GM12878 (cell line): ENCODE measurements at regions not wholly inside any gene's neighbourhood (a gene's known extent, or its start where the extent isn't known, plus 50 kb on each side); places are given as distances from the start of the nearest gene placed in this dataset.

ENCODE experiments used
- ATAC-seq: fragments of 200-7000 bp; cut with Tn5 transposase; 3 replicates; pipeline ENCODE4 v1.9.1; 2020; ENCODE audit warnings: mild to moderate bottlenecking, moderate library complexity
- BruUV-seq: library from RNA; stranded (reverse); fragments of 400-500 nt; replicated peaks from 2 replicates; lab custom pipeline; 2021; lab: Mats Ljungman, UMichigan
- CTCF ChIA-PET: fragments of 300-600 bp; sonication (Branson Sonifier 250); formaldehyde crosslinking; extraction: SDS; loops from one replicate; lab custom pipeline; 2021; ENCODE audit warnings: inconsistent platforms; lab: Yijun Ruan, JAX
- POLR2A ChIA-PET: fragments of 350-600 bp; formaldehyde crosslinking; extraction: SDS; loops from one replicate; lab custom pipeline; 2021; ENCODE audit warnings: inconsistent platforms; lab: Charles Lee
- RAD21 ChIA-PET: fragments of 300-600 bp; sonication (Branson Sonifier 250); formaldehyde crosslinking; loops from one replicate; lab custom pipeline; 2023; ENCODE audit warnings: antibody characterized with exemption; ENCODE audit not compliant: unreplicated experiment; lab: Charles Lee
- SMC1A ChIA-PET: fragments of 300-600 bp; sonication (Branson Sonifier 250); formaldehyde crosslinking; loops from one replicate; lab custom pipeline; 2023; ENCODE audit not compliant: unreplicated experiment, uncharacterized antibody; lab: Charles Lee
- DNase-seq: peaks from one replicate; pipeline ENCODE4 v3.0.0-alpha.2; 2011; ENCODE audit warnings: low read depth, low spot score
- FAIRE-seq: peaks from 3 replicates; lab custom pipeline; 2011; peaks lifted over from hg19 to GRCh38; lab: Jason Lieb, UNC
- H2AFZ ChIP-seq: 2 replicates; pipeline ENCODE4 v1.6.0; 2011; ENCODE audit warnings: low read depth, low read length, control low read depth; ENCODE audit not compliant: control insufficient read depth
- H3K27ac ChIP-seq: 2 replicates; pipeline ENCODE4 v1.5.1; 2011; ENCODE audit warnings: control low read depth; ENCODE audit not compliant: control insufficient read depth, insufficient read depth
- H3K27me3 ChIP-seq, 2 experiments: replicated peaks in 1 of 2; 2 replicates each; pipeline versions ENCODE4 v1.6.0 to v1.6.1; 2011; ENCODE audit warnings: low read length in 1 of 2; ENCODE audit not compliant: control insufficient read depth in 2 of 2, insufficient read depth in 2 of 2
- H3K36me3 ChIP-seq, 2 experiments: 2 replicates each; pipeline ENCODE4 v1.5.1; 2011; ENCODE audit warnings: low read length in 1 of 2; ENCODE audit not compliant: control insufficient read depth in 2 of 2, insufficient read depth in 2 of 2
- H3K4me1 ChIP-seq: 2 replicates; pipeline ENCODE4 v1.6.1; 2011; ENCODE audit warnings: mild to moderate bottlenecking, low read length, moderate library complexity, mixed read lengths; ENCODE audit not compliant: control insufficient read depth, insufficient read depth
- H3K4me2 ChIP-seq: 2 replicates; pipeline ENCODE4 v1.6.0; 2011; ENCODE audit warnings: control low read depth; ENCODE audit not compliant: control insufficient read depth, insufficient read depth
- H3K4me3 ChIP-seq: fragments of 200-600 bp; sonication (generic); 2 replicates; pipeline ENCODE4 v1.5.1; 2016
- H3K79me2 ChIP-seq: 2 replicates; pipeline ENCODE4 v1.6.0; 2011; ENCODE audit warnings: low read length; ENCODE audit not compliant: control insufficient read depth, insufficient read depth
- H3K9ac ChIP-seq: 2 replicates; pipeline ENCODE4 v1.8.0; 2011; ENCODE audit warnings: low read length, control low read depth, mixed read lengths; ENCODE audit not compliant: control insufficient read depth, insufficient read depth
- H3K9me3 ChIP-seq: replicated peaks from 3 replicates; pipeline ENCODE4 v1.5.1; 2011; ENCODE audit warnings: mild to moderate bottlenecking, low read length; ENCODE audit not compliant: control insufficient read depth, insufficient read depth
- H4K20me1 ChIP-seq: 2 replicates; pipeline ENCODE4 v1.6.0; 2011; ENCODE audit not compliant: control insufficient read depth, insufficient read depth
- CBFB ChIP-seq: IDR thresholded peaks from 2 replicates; pipeline ENCODE4 v1.6.1; 2016; ENCODE audit warnings: antibody characterized with exemption, low read depth
- CEBPB ChIP-seq, 2 experiments: fragments of 150-350 bp in 1 of 2; IDR thresholded peaks; 2 replicates each; pipeline ENCODE4 v1.6.1; 2012 to 2014; ENCODE audit warnings: low read depth in 2 of 2, low read length in 2 of 2, borderline replicate concordance in 1 of 2, inconsistent platforms in 1 of 2
- CHD4 ChIP-seq: fragments of 200-600 bp; sonication (generic); IDR thresholded peaks from 2 replicates; pipeline ENCODE4 v1.6.1; 2016; ENCODE audit warnings: mild to moderate bottlenecking
- EP300 ChIP-seq, 2 experiments: fragments of 150-350 bp in 1 of 2; IDR thresholded peaks; 2 replicates each; pipeline ENCODE4 v1.6.1; 2011 to 2012; ENCODE audit warnings: low read depth in 2 of 2, low read length in 2 of 2, borderline replicate concordance in 1 of 2, improper control_type of control experiment in 1 of 2, inconsistent platforms in 1 of 2; ENCODE audit not compliant: control insufficient read depth in 1 of 2
- FOXK2 ChIP-seq: fragments of 450-650 bp; IDR thresholded peaks from 2 replicates; pipeline ENCODE4 v1.6.1; 2017; ENCODE audit warnings: mild to moderate bottlenecking, moderate library complexity
- HCFC1 ChIP-seq: fragments of 150-350 bp; IDR thresholded peaks from 2 replicates; pipeline ENCODE4 v1.6.1; 2014; ENCODE audit warnings: low read length
- MEF2B ChIP-seq: fragments of 450-650 bp; IDR thresholded peaks from 2 replicates; pipeline ENCODE4 v1.6.1; 2018; ENCODE audit warnings: mild to moderate bottlenecking, moderate library complexity; ENCODE audit not compliant: partially characterized antibody, poor library complexity, severe bottlenecking
- NFXL1 ChIP-seq: fragments of 450-650 bp; IDR thresholded peaks from 2 replicates; pipeline ENCODE4 v1.6.1; 2017; ENCODE audit warnings: antibody characterized with exemption, mild to moderate bottlenecking, borderline replicate concordance
- PAX8 ChIP-seq: fragments of 450-650 bp; IDR thresholded peaks from 2 replicates; pipeline ENCODE4 v1.6.1; 2017; ENCODE audit warnings: mild to moderate bottlenecking, moderate library complexity
- RAD51 ChIP-seq: fragments of 450-650 bp; IDR thresholded peaks from 2 replicates; pipeline ENCODE4 v1.6.1; 2016; ENCODE audit warnings: moderate library complexity, mild to moderate bottlenecking, inconsistent platforms
- RB1 ChIP-seq: fragments of 450-650 bp; formaldehyde crosslinking; IDR thresholded peaks from 2 replicates; pipeline ENCODE4 v1.6.1; 2017; ENCODE audit warnings: mild to moderate bottlenecking, borderline replicate concordance
- RFX5 ChIP-seq: IDR thresholded peaks from 2 replicates; pipeline ENCODE4 v1.6.1; 2011; ENCODE audit warnings: low read depth, low read length, improper control_type of control experiment
- SMAD5 ChIP-seq: IDR thresholded peaks from 2 replicates; pipeline ENCODE4 v1.6.1; 2016; ENCODE audit warnings: antibody characterized with exemption, low read depth
- TCF3 ChIP-seq: IDR thresholded peaks from 2 replicates; pipeline ENCODE4 v1.6.1; 2012; ENCODE audit warnings: low read depth, mild to moderate bottlenecking, low read length, borderline replicate concordance; ENCODE audit not compliant: insufficient read depth
- ZSCAN29 ChIP-seq: fragments of 450-650 bp; IDR thresholded peaks from 2 replicates; pipeline ENCODE4 v1.6.1; 2017; ENCODE audit warnings: mild to moderate bottlenecking, moderate library complexity
- WGBS: methylation state at CpG from one replicate; pipeline ENCODE4 v1.1.6; 2016; ENCODE audit warnings: low lambda C conversion rate; ENCODE audit not compliant: insufficient replicate concordance, insufficient coverage; ENCODE audit errors: missing lambda C conversion rate; 5-methylcytosine and 5-hydroxymethylcytosine counted together
- in situ Hi-C: fragments of 300-500 bp; cut with MboI; formaldehyde crosslinking; loops from 9 replicates; pipeline ENCODE4 v1.14.3; 2018; ENCODE audit warnings: mixed read lengths
- intact Hi-C: fragments of 100-400 bp; cut with micrococcal nuclease; formaldehyde crosslinking; loops from one replicate; pipeline ENCODE4 v1.14.2; 2022; ENCODE audit not compliant: unreplicated experiment
- TF ChIP-seq, protein P1 (sequence below): fragments of 450-650 bp; formaldehyde crosslinking; IDR thresholded peaks from 2 replicates; pipeline ENCODE4 v1.4.0; 2022; ENCODE audit warnings: mild to moderate bottlenecking, moderate library complexity
- TF ChIP-seq, protein P2 (sequence below): fragments of 450-650 bp; IDR thresholded peaks from 2 replicates; pipeline ENCODE4 v1.6.1; 2017; ENCODE audit warnings: mild to moderate bottlenecking
- TF ChIP-seq, protein P3 (sequence below): fragments of 450-650 bp; IDR thresholded peaks from 2 replicates; pipeline ENCODE4 v1.6.1; 2016; ENCODE audit warnings: mild to moderate bottlenecking

DNA sequence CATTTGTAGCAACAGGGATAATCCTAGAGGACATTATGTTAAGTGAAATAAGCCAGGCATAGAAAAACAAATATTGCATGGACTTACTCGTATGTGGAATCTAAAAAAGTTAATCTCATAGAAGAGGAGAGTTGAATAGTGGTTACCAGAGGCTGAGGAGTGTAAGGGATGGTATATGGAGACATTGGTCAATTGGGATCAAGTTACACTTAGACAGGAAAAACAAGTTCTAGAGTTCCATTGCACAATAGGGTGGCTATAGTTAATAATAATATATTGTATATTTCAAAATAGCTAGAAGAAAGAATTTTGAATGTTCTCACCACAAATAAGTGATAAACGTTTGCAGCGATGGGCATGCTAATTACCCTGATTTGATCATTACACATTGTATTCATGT lies 354.6 kb downstream of the SEC16B start:
- intact Hi-C loops: no loop called here
- DNase-seq (no peak), ATAC-seq (no peak), FAIRE-seq (no peak)
- ChIA-PET RAD21 (no interaction called here), CTCF (interaction anchor here (0.8 kb wide), 1 partner anchor 10 kb away, joined by 3 read pairs; no protein-coding TSS in a partner anchor), POLR2A (no interaction called here), SMC1A (interaction anchor here (1.5 kb wide), 1 partner anchor 47 kb away, joined by 3 read pairs; no protein-coding TSS in a partner anchor)
- Histone ChIP-seq H3K36me3 (no peaks in the 10 kb centered on the region), H3K4me1 (no peaks in the 10 kb centered on the region), H3K4me2 (no peak overlapping the region), H3K79me2 (no peaks in the 10 kb centered on the region), H3K27me3 (no peaks in the 10 kb centered on the region), H4K20me1 (no peaks in the 10 kb centered on the region), H3K9me3 (no peaks in the 10 kb centered on the region), H2AFZ (no peak overlapping the region), H3K4me3 (no peak overlapping the region), H3K9ac (no peak overlapping the region), H3K27ac (no peak overlapping the region)
- BruUV-seq: no TSS peak
- in situ Hi-C loops: no loop called here
- WGBS: 55% methylated on average over 3 of the region's 3 CpGs
- TF ChIP-seq RAD51 (no peak), RB1 (no peak), NFXL1 (no peak), CHD4 (no peak), FOXK2 (no peak), CEBPB (IDR thresholded peaks at IDR 0.05; ENCODE audit: borderline replicate concordance in 1 of 2, low read depth in 2 of 2, low read length in 2 of 2) (no peak), PAX8 (no peak), CBFB (no peak), EP300 (IDR thresholded peaks at IDR 0.05; ENCODE audit: borderline replicate concordance in 1 of 2, control insufficient read depth in 1 of 2, low read depth in 2 of 2, low read length in 2 of 2) (no peak), SMAD5 (no peak), MEF2B (no peak), ZSCAN29 (no peak), TCF3 (no peak), RFX5 (no peak), HCFC1 (no peak)
- TF ChIP-seq, protein P1, sequence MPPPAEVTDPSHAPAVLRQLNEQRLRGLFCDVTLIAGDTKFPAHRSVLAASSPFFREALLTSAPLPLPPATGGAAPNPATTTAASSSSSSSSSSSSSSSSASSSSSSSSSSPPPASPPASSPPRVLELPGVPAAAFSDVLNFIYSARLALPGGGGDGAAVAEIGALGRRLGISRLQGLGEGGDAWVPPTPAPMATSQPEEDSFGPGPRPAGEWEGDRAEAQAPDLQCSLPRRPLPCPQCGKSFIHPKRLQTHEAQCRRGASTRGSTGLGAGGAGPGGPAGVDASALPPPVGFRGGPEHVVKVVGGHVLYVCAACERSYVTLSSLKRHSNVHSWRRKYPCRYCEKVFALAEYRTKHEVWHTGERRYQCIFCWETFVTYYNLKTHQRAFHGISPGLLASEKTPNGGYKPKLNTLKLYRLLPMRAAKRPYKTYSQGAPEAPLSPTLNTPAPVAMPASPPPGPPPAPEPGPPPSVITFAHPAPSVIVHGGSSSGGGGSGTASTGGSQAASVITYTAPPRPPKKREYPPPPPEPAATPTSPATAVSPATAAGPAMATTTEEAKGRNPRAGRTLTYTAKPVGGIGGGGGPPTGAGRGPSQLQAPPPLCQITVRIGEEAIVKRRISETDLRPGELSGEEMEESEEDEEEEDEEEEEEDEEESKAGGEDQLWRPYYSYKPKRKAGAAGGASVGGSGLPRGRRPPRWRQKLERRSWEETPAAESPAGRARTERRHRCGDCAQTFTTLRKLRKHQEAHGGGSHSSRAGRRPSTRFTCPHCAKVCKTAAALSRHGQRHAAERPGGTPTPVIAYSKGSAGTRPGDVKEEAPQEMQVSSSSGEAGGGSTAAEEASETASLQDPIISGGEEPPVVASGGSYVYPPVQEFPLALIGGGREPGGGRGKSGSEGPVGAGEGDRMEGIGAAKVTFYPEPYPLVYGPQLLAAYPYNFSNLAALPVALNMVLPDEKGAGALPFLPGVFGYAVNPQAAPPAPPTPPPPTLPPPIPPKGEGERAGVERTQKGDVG: no peak
- TF ChIP-seq, protein P2, sequence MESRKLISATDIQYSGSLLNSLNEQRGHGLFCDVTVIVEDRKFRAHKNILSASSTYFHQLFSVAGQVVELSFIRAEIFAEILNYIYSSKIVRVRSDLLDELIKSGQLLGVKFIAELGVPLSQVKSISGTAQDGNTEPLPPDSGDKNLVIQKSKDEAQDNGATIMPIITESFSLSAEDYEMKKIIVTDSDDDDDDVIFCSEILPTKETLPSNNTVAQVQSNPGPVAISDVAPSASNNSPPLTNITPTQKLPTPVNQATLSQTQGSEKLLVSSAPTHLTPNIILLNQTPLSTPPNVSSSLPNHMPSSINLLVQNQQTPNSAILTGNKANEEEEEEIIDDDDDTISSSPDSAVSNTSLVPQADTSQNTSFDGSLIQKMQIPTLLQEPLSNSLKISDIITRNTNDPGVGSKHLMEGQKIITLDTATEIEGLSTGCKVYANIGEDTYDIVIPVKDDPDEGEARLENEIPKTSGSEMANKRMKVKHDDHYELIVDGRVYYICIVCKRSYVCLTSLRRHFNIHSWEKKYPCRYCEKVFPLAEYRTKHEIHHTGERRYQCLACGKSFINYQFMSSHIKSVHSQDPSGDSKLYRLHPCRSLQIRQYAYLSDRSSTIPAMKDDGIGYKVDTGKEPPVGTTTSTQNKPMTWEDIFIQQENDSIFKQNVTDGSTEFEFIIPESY: no peak
- TF ChIP-seq, protein P3, sequence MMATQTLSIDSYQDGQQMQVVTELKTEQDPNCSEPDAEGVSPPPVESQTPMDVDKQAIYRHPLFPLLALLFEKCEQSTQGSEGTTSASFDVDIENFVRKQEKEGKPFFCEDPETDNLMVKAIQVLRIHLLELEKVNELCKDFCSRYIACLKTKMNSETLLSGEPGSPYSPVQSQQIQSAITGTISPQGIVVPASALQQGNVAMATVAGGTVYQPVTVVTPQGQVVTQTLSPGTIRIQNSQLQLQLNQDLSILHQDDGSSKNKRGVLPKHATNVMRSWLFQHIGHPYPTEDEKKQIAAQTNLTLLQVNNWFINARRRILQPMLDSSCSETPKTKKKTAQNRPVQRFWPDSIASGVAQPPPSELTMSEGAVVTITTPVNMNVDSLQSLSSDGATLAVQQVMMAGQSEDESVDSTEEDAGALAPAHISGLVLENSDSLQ: no peak
